ENCODE measurements at regions not wholly inside any gene's neighbourhood (a gene's known extent, or its start where the extent isn't known, plus 50 kb on each side); places are given as distances from the start of the nearest gene placed in this dataset.

GRCh38 chr18:73913505-73913904 lies 234.1 kb downstream of the FBXO15 start:
- DNase-seq, result no peak

GRCh38 chr18:73908323-73908722 lies 239.3 kb downstream of the FBXO15 start:
- DNase-seq, result peak; percentile 31

- no peak for DNase-seq
Observed at GRCh38 chr18:73901566-73901965, 246.1 kb downstream of the FBXO15 start.

- DNase-seq, result no peak
Observed at GRCh38 chr18:73901151-73901550, 246.5 kb downstream of the FBXO15 start.

GRCh38 chr18:73900106-73900835 lies 247.4 kb downstream of the FBXO15 start:
- DNase-seq, result no peak

- no peak for DNase-seq
Observed at GRCh38 chr18:73897517-73897916, 250.1 kb downstream of the FBXO15 start.

GRCh38 chr18:73896685-73897084 lies 250.9 kb downstream of the FBXO15 start:
- DNase-seq, result no peak

GRCh38 chr18:73895701-73896100 lies 251.9 kb downstream of the FBXO15 start:
- DNase-seq, result no peak

GRCh38 chr18:73893880-73894279 lies 253.8 kb downstream of the FBXO15 start:
- DNase-seq, result no peak

- no peak for DNase-seq
Observed at GRCh38 chr18:73891572-73892421, 255.8 kb downstream of the FBXO15 start.

- DNase-seq, result no peak
Observed at GRCh38 chr18:73888565-73888964, 259.1 kb downstream of the FBXO15 start.

GRCh38 chr18:73887801-73888200 lies 259.8 kb downstream of the FBXO15 start:
- no peak for DNase-seq

- DNase-seq, result no peak
Observed at GRCh38 chr18:73884868-73885267, 262.8 kb downstream of the FBXO15 start.

GRCh38 chr18:73881396-73881917 lies 266.2 kb downstream of the FBXO15 start:
- DNase-seq, result no peak

GRCh38 chr18:73880387-73880786 lies 267.2 kb downstream of the FBXO15 start:
- no peak for DNase-seq

GRCh38 chr18:73879766-73880165 lies 267.9 kb downstream of the FBXO15 start:
- DNase-seq, result peak; percentile 39

- no peak for DNase-seq
Observed at GRCh38 chr18:73879328-73879727, 268.3 kb downstream of the FBXO15 start.

GRCh38 chr18:73869182-73869581 lies 278.5 kb downstream of the FBXO15 start:
- no peak for DNase-seq

GRCh38 chr18:73861771-73862170 lies 285.9 kb downstream of the FBXO15 start:
- peak; percentile 31 for DNase-seq

GRCh38 chr18:73859837-73860397 lies 287.7 kb downstream of the FBXO15 start:
- DNase-seq, result no peak

- DNase-seq, result no peak
Observed at GRCh38 chr18:73852789-73853549, 294.7 kb downstream of the FBXO15 start.

- DNase-seq, result peak; percentile 16
Observed at GRCh38 chr18:73850782-73851181, 296.9 kb downstream of the FBXO15 start.

GRCh38 chr18:73848656-73849055 lies 299.0 kb downstream of the FBXO15 start:
- DNase-seq, result no peak
